IMR-90 (cell line): ENCODE measurements at regions not wholly inside any gene's neighbourhood (a gene's known extent, or its start where the extent isn't known, plus 50 kb on each side); places are given as distances from the start of the nearest gene placed in this dataset.

Experiments used
- ATAC-seq: fragments of 200-7000 bp; cut with Tn5 transposase; 2 replicates; pipeline ENCODE4 v1.9.1; 2020; ENCODE audit warnings: low read depth, mild to moderate bottlenecking, moderate library complexity
- BruUV-seq: library from RNA; stranded (reverse); fragments of 400-500 nt; replicated peaks from 2 replicates; lab custom pipeline; 2021; lab: Mats Ljungman, UMichigan
- CTCF ChIA-PET: fragments of 300-600 bp; formaldehyde crosslinking; extraction: SDS; loops from one replicate; lab custom pipeline; 2021; ENCODE audit warnings: antibody characterized with exemption; lab: Yijun Ruan, JAX
- POLR2A ChIA-PET: fragments of 300-600 bp; sonication (Branson Sonifier 250); formaldehyde crosslinking; loops from one replicate; lab custom pipeline; 2022; ENCODE audit warnings: antibody characterized with exemption; ENCODE audit not compliant: unreplicated experiment; lab: Charles Lee
- DNase-seq: peaks from one replicate; pipeline ENCODE4 v3.0.0; 2013
- H2AFZ ChIP-seq: replicated peaks from 2 replicates; pipeline ENCODE3; 2013; ENCODE audit warnings: low read length, mild to moderate bottlenecking; ENCODE audit not compliant: poor library complexity
- H2AK5ac ChIP-seq: 2 replicates; pipeline ENCODE4 v1.6.1; 2013; ENCODE audit warnings: low read depth, low read length, inconsistent platforms
- H2AK9ac ChIP-seq: replicated peaks from 2 replicates; pipeline ENCODE3; 2013; ENCODE audit warnings: mild to moderate bottlenecking, low read depth, low read length, moderate library complexity; ENCODE audit not compliant: poor library complexity
- H2BK120ac ChIP-seq: 2 replicates; pipeline ENCODE4 v1.6.1; 2013; ENCODE audit warnings: low read depth, low read length, inconsistent platforms
- H2BK15ac ChIP-seq: 3 replicates; pipeline ENCODE4 v1.6.1; 2013; ENCODE audit warnings: low read depth, low read length, inconsistent platforms
- H2BK20ac ChIP-seq: 2 replicates; pipeline ENCODE4 v1.6.1; 2013; ENCODE audit warnings: low read depth, mild to moderate bottlenecking, inconsistent platforms, low read length, moderate library complexity
- H2BK5ac ChIP-seq: 2 replicates; pipeline ENCODE4 v1.6.1; 2013; ENCODE audit warnings: mild to moderate bottlenecking, low read depth, low read length, inconsistent platforms; ENCODE audit not compliant: poor library complexity, severe bottlenecking
- H3K14ac ChIP-seq: replicated peaks from 2 replicates; pipeline ENCODE4 v1.6.1; 2013; ENCODE audit warnings: low read depth, low read length, inconsistent platforms
- H3K18ac ChIP-seq: 2 replicates; pipeline ENCODE4 v1.6.1; 2013; ENCODE audit warnings: low read depth, low read length, control low read depth
- H3K23ac ChIP-seq: 2 replicates; pipeline ENCODE4 v1.6.1; 2013; ENCODE audit warnings: low read depth, low read length, inconsistent platforms
- H3K27ac ChIP-seq: 2 replicates; pipeline ENCODE4 v1.5.1; 2013; ENCODE audit warnings: mild to moderate bottlenecking, control low read depth, low read length; ENCODE audit not compliant: insufficient read depth
- H3K27me3 ChIP-seq: 2 replicates; pipeline ENCODE4 v1.6.1; 2013; ENCODE audit warnings: low read length; ENCODE audit not compliant: control insufficient read depth, insufficient read depth
- H3K36me3 ChIP-seq: 2 replicates; pipeline ENCODE4 v1.6.1; 2013; ENCODE audit warnings: low read length, mixed read lengths; ENCODE audit not compliant: control insufficient read depth, insufficient read depth
- H3K4ac ChIP-seq: 2 replicates; pipeline ENCODE4 v1.6.1; 2013; ENCODE audit warnings: low read depth, low read length, inconsistent platforms
- H3K4me1 ChIP-seq: 2 replicates; pipeline ENCODE4 v1.6.1; 2013; ENCODE audit warnings: low read length, mixed read lengths; ENCODE audit not compliant: control insufficient read depth, insufficient read depth
- H3K4me2 ChIP-seq: 2 replicates; pipeline ENCODE4 v1.6.1; 2013; ENCODE audit warnings: low read depth, mild to moderate bottlenecking, control low read depth, low read length, moderate library complexity
- H3K4me3 ChIP-seq: 2 replicates; pipeline ENCODE4 v1.5.1; 2013; ENCODE audit warnings: low read depth, mild to moderate bottlenecking, control low read depth, low read length, moderate library complexity; ENCODE audit not compliant: insufficient read depth
- H3K56ac ChIP-seq: 2 replicates; pipeline ENCODE4 v1.6.1; 2013; ENCODE audit warnings: low read length, inconsistent platforms; ENCODE audit not compliant: insufficient read depth; ENCODE audit errors: extremely low read depth
- H3K79me1 ChIP-seq, 2 experiments: 2 replicates each; pipeline ENCODE4 v1.6.1; 2013; ENCODE audit warnings: low read length in 2 of 2, inconsistent platforms in 1 of 2, low read depth in 1 of 2
- H3K9ac ChIP-seq: 2 replicates; pipeline ENCODE4 v1.6.1; 2013; ENCODE audit warnings: low read depth, low read length, control low read depth
- H3K9me1 ChIP-seq: 2 replicates; pipeline ENCODE4 v1.6.1; 2013; ENCODE audit warnings: low read length, inconsistent platforms; ENCODE audit not compliant: insufficient read depth
- H3K9me3 ChIP-seq: 2 replicates; pipeline ENCODE4 v1.6.1; 2013; ENCODE audit warnings: low read length; ENCODE audit not compliant: control insufficient read depth, insufficient read depth
- H4K20me1 ChIP-seq: 2 replicates; pipeline ENCODE4 v1.6.1; 2013; ENCODE audit warnings: low read length, inconsistent platforms; ENCODE audit not compliant: insufficient read depth
- H4K5ac ChIP-seq: 2 replicates; pipeline ENCODE4 v1.6.1; 2013; ENCODE audit warnings: mild to moderate bottlenecking, low read depth, low read length, control low read depth
- H4K8ac ChIP-seq, 2 experiments: 2 replicates each; pipeline ENCODE4 v1.6.1; 2013; ENCODE audit warnings: low read depth in 2 of 2, low read length in 2 of 2, control low read depth in 1 of 2, inconsistent platforms in 1 of 2
- H4K91ac ChIP-seq: 2 replicates; pipeline ENCODE4 v1.6.1; 2013; ENCODE audit warnings: low read depth, low read length, inconsistent platforms; ENCODE audit not compliant: insufficient read depth
- BHLHE40 ChIP-seq: fragments of 150-350 bp; IDR thresholded peaks from 2 replicates; pipeline ENCODE4 v1.6.1; 2016; ENCODE audit warnings: mild to moderate bottlenecking, low read depth, low read length
- CEBPB ChIP-seq: IDR thresholded peaks from 2 replicates; pipeline ENCODE4 v1.6.1; 2012; ENCODE audit warnings: low read depth, low read length, improper control_type of control experiment
- CHD1 ChIP-seq: IDR thresholded peaks from 2 replicates; pipeline ENCODE4 v1.6.1; 2012; ENCODE audit warnings: low read depth, low read length, improper control_type of control experiment
- CTCF ChIP-seq: conservative IDR thresholded peaks from 2 replicates; pipeline ENCODE4 v1.5.1; 2012; ENCODE audit warnings: mild to moderate bottlenecking, low read depth, low read length, improper control_type of control experiment
- FOS ChIP-seq: fragments of 150-350 bp; IDR thresholded peaks from 2 replicates; pipeline ENCODE4 v1.6.1; 2016; ENCODE audit warnings: low read depth, low read length
- MAFK ChIP-seq: IDR thresholded peaks from 2 replicates; pipeline ENCODE4 v1.6.1; 2012; ENCODE audit warnings: low read depth, low read length, improper control_type of control experiment
- MAZ ChIP-seq: IDR thresholded peaks from 2 replicates; pipeline ENCODE4 v1.6.1; 2012; ENCODE audit warnings: low read depth, mild to moderate bottlenecking, low read length, improper control_type of control experiment, moderate library complexity, borderline replicate concordance
- MXI1 ChIP-seq: IDR thresholded peaks from 2 replicates; pipeline ENCODE4 v1.6.1; 2012; ENCODE audit warnings: low read depth, mild to moderate bottlenecking, low read length, moderate library complexity, borderline replicate concordance
- NFE2L2 ChIP-seq: fragments of 150-350 bp; IDR thresholded peaks from 2 replicates; pipeline ENCODE4 v1.6.1; 2016; ENCODE audit warnings: low read depth, mild to moderate bottlenecking, low read length
- RAD21 ChIP-seq: IDR thresholded peaks from 2 replicates; pipeline ENCODE4 v1.6.1; 2012; ENCODE audit warnings: low read length, improper control_type of control experiment
- WGBS, 2 experiments: methylation state at CpG; one replicate each; pipeline versions ENCODE4 v1.1.5 to v1.1.7; 2013; ENCODE audit warnings: missing lambda C conversion rate in 2 of 2; ENCODE audit not compliant: insufficient read length in 1 of 2; ENCODE audit errors: extremely low coverage in 2 of 2; 5-methylcytosine and 5-hydroxymethylcytosine counted together
- dilution Hi-C: fragments of 300-500 bp; cut with HindIII; formaldehyde crosslinking; loops from one replicate; pipeline ENCODE4 v1.14.3; 2018; ENCODE audit warnings: low sequenced_read_pairs; ENCODE audit not compliant: unreplicated experiment
- in situ Hi-C: fragments of 300-500 bp; cut with MboI; formaldehyde crosslinking; loops from 3 replicates; pipeline ENCODE4 v1.14.3; 2019; ENCODE audit warnings: low sequenced_read_pairs, inconsistent platforms, mixed read lengths
- intact Hi-C: fragments of 100-400 bp; cut with micrococcal nuclease; formaldehyde crosslinking; loops from 2 replicates; pipeline ENCODE4 v1.10.0; 2022

- no TSS peak for BruUV-seq
- Histone ChIP-seq H3K9me3 (peaks cover 18% of the 10 kb centered on the region), H2BK20ac (no peak overlapping the region), H3K27me3 (no peaks in the 10 kb centered on the region), H2AK9ac (no peak overlapping the region), H3K27ac (no peak overlapping the region), H2BK15ac (no peak overlapping the region), H3K23ac (no peak overlapping the region), H4K20me1 (no peaks in the 10 kb centered on the region), H3K9me1 (no peaks in the 10 kb centered on the region), H3K18ac (no peak overlapping the region), H3K56ac (no peak overlapping the region), H4K8ac (no peak overlapping the region), H3K79me1 (no peaks in the 10 kb centered on the region), H4K5ac (no peak overlapping the region), H3K4me1 (no peaks in the 10 kb centered on the region), H2AFZ (no peak overlapping the region), H3K4me2 (no peak overlapping the region), H2BK120ac (no peak overlapping the region), H3K36me3 (no peaks in the 10 kb centered on the region), H3K14ac (no peak overlapping the region), H2BK5ac (no peak overlapping the region), H2AK5ac (no peak overlapping the region), H4K91ac (no peak overlapping the region), H3K4me3 (no peak overlapping the region), H3K4ac (no peak overlapping the region), H3K9ac (no peak overlapping the region)
- ATAC-seq = no peak
- in situ Hi-C loops (no loop called here), intact Hi-C loops (no loop called here), dilution Hi-C loops (no loop called here)
- TF ChIP-seq NFE2L2 = no peak
- no peak for TF ChIP-seq CHD1
- TF ChIP-seq MAFK = no peak
- TF ChIP-seq RAD21 = no peak
- no peak for TF ChIP-seq BHLHE40
- no peak for TF ChIP-seq CTCF
- TF ChIP-seq MXI1 = no peak
- no peak for TF ChIP-seq FOS
- no peak for TF ChIP-seq MAZ
- TF ChIP-seq CEBPB = no peak
- no CpG with 5 or more reads among the region's 1 CpG for WGBS, 2 experiments
- POLR2A ChIA-PET = no interaction called here
- CTCF ChIA-PET = no interaction called here
- no peak for DNase-seq
Measured at GRCh38 chr5:12623408-12623807, 719.2 kb upstream of the CTNND2 start.
